ENCODE measurements at regions not wholly inside any gene's neighbourhood (a gene's known extent, or its start where the extent isn't known, plus 50 kb on each side); places are given as distances from the start of the nearest gene placed in this dataset.

GRCh38 chr9:13750061-13750460, 470.6 kb upstream of the MPDZ start:
- intact Hi-C loops (cut with micrococcal nuclease) = no loop called here
- H3K9me3 ChIP-seq (ENCODE audit: control extremely low read depth in 1 of 3, control insufficient read depth in 2 of 3, insufficient read depth in 1 of 3, low read length in 2 of 3) = no peaks in the 10 kb centered on the region
- no peak overlapping the region for H3K27ac Mint-ChIP-seq
- no peaks in the 10 kb centered on the region for H3K79me2 ChIP-seq (ENCODE audit: control insufficient read depth, insufficient read depth, low read length)
- ChIA-PET CTCF (no interaction called here), POLR2A (no interaction called here)
- H2AFZ ChIP-seq (ENCODE audit: insufficient read depth, low read depth, low read length, poor library complexity, severe bottlenecking) = no peak overlapping the region
- no peak for TF ChIP-seq EZH2 (IDR thresholded peaks at IDR 0.05; ENCODE audit: borderline replicate concordance, insufficient read depth, low read depth, low read length, poor library complexity, severe bottlenecking)
- no peak for TF ChIP-seq CTCF (IDR thresholded peaks at IDR 0.05)
- no peak overlapping the region for H3K4me3 Mint-ChIP-seq
- H3K27ac ChIP-seq (ENCODE audit: low read length in 2 of 2) = no peak overlapping the region
- H3K9me3 Mint-ChIP-seq (ENCODE audit: insufficient read depth) = peaks cover 3% of the 10 kb centered on the region
- no peak overlapping the region for H3K9ac ChIP-seq (ENCODE audit: low read length)
- H3K4me1 ChIP-seq (ENCODE audit: control insufficient read depth in 2 of 2, insufficient read depth in 2 of 2, low read length in 2 of 2) = no peaks in the 10 kb centered on the region
- no peaks in the 10 kb centered on the region for H4K20me1 ChIP-seq (ENCODE audit: control insufficient read depth, insufficient read depth, low read length, poor library complexity, severe bottlenecking)
- no CpG with 5 or more reads among the region's 4 CpGs for WGBS (ENCODE audit: insufficient coverage)
- no peaks in the 10 kb centered on the region for H3K36me3 ChIP-seq (replicated peaks in 1 of 2; ENCODE audit: control extremely low read depth in 1 of 2, control insufficient read depth in 1 of 2, extremely low read depth in 1 of 2, insufficient read depth in 2 of 2, low read length in 1 of 2)
- ATAC-seq (ENCODE audit: low read depth) = no peak
- H3K4me1 Mint-ChIP-seq = no peaks in the 10 kb centered on the region
- H3K4me3 ChIP-seq (ENCODE audit: control extremely low read depth in 1 of 5, extremely low read depth in 1 of 5, insufficient read depth in 1 of 5, low read depth in 2 of 5, low read length in 4 of 5) = no peak overlapping the region
- no peak overlapping the region for H3K4me2 ChIP-seq (replicated peaks; ENCODE audit: low read depth, low read length, poor library complexity, severe bottlenecking)
- DNase-seq = no peak
- H3K27me3 Mint-ChIP-seq = no peaks in the 10 kb centered on the region
- no peaks in the 10 kb centered on the region for H3K27me3 ChIP-seq (replicated peaks in 1 of 4; ENCODE audit: control extremely low read depth in 1 of 4, control insufficient read depth in 3 of 4, insufficient read depth in 4 of 4, low read length in 3 of 4)

GRCh38 chr9:13746876-13747275, 467.4 kb upstream of the MPDZ start:
- Mint-ChIP-seq H3K4me3 (no peak overlapping the region), H3K27ac (no peak overlapping the region), H3K4me1 (no peaks in the 10 kb centered on the region), H3K27me3 (no peaks in the 10 kb centered on the region), H3K9me3 (ENCODE audit: insufficient read depth) (peaks cover 3% of the 10 kb centered on the region)
- no peaks in the 10 kb centered on the region for H4K20me1 ChIP-seq (ENCODE audit: control insufficient read depth, insufficient read depth, low read length, poor library complexity, severe bottlenecking)
- DNase-seq (no peak), ATAC-seq (ENCODE audit: low read depth) (no peak)
- no peak overlapping the region for H3K4me3 ChIP-seq (ENCODE audit: control extremely low read depth in 1 of 5, extremely low read depth in 1 of 5, insufficient read depth in 1 of 5, low read depth in 2 of 5, low read length in 4 of 5)
- CTCF ChIA-PET = no interaction called here
- H3K27ac ChIP-seq (ENCODE audit: low read length in 2 of 2) = no peak overlapping the region
- no peaks in the 10 kb centered on the region for H3K4me1 ChIP-seq (ENCODE audit: control insufficient read depth in 2 of 2, insufficient read depth in 2 of 2, low read length in 2 of 2)
- TF ChIP-seq CTCF (IDR thresholded peaks at IDR 0.05) (no peak), EZH2 (IDR thresholded peaks at IDR 0.05; ENCODE audit: borderline replicate concordance, insufficient read depth, low read depth, low read length, poor library complexity, severe bottlenecking) (no peak)
- intact Hi-C loops (cut with micrococcal nuclease) = no loop called here
- H2AFZ ChIP-seq (ENCODE audit: insufficient read depth, low read depth, low read length, poor library complexity, severe bottlenecking) = no peak overlapping the region
- no peak overlapping the region for H3K4me2 ChIP-seq (replicated peaks; ENCODE audit: low read depth, low read length, poor library complexity, severe bottlenecking)
- H3K79me2 ChIP-seq (ENCODE audit: control insufficient read depth, insufficient read depth, low read length) = no peaks in the 10 kb centered on the region
- peaks cover 0 to 7% (median 0%) of the 10 kb centered on the region in 3 donors for H3K9me3 ChIP-seq (ENCODE audit: control extremely low read depth in 1 of 3, control insufficient read depth in 2 of 3, insufficient read depth in 1 of 3, low read length in 2 of 3)
- H3K36me3 ChIP-seq (replicated peaks in 1 of 2; ENCODE audit: control extremely low read depth in 1 of 2, control insufficient read depth in 1 of 2, extremely low read depth in 1 of 2, insufficient read depth in 2 of 2, low read length in 1 of 2) = no peaks in the 10 kb centered on the region
- no peaks in the 10 kb centered on the region for H3K27me3 ChIP-seq (replicated peaks in 1 of 4; ENCODE audit: control extremely low read depth in 1 of 4, control insufficient read depth in 3 of 4, insufficient read depth in 4 of 4, low read length in 3 of 4)
- H3K9ac ChIP-seq (ENCODE audit: low read length) = no peak overlapping the region
- WGBS (ENCODE audit: insufficient coverage) = no CpG with 5 or more reads among the region's 1 CpG
- POLR2A ChIA-PET = no interaction called here

Measured in B cell (primary cell).